ENCODE measurements at regions not wholly inside any gene's neighbourhood (a gene's known extent, or its start where the extent isn't known, plus 50 kb on each side); places are given as distances from the start of the nearest gene placed in this dataset.

- Histone ChIP-seq H3K27me3 (ENCODE audit: control insufficient read depth, insufficient read depth, low read length) (no peaks in the 10 kb centered on the region), H3K4me1 (ENCODE audit: control insufficient read depth, insufficient read depth, low read length) (peaks cover 19% of the 10 kb centered on the region), H3K9me3 (ENCODE audit: control insufficient read depth, insufficient read depth, low read length) (no peaks in the 10 kb centered on the region), H3K36me3 (ENCODE audit: control insufficient read depth, insufficient read depth, low read length) (no peaks in the 10 kb centered on the region), H3K9ac (ENCODE audit: low read depth, low read length) (no peak overlapping the region), H3K4me3 (ENCODE audit: low read depth, low read length) (no peak overlapping the region)
Observed at GRCh38 chr1:208603721-208604120, 359.5 kb upstream of the PLXNA2 start.

- no peaks in the 10 kb centered on the region for H3K9me3 ChIP-seq (ENCODE audit: control insufficient read depth, insufficient read depth, low read length)
- no peak overlapping the region for H3K9ac ChIP-seq (ENCODE audit: low read depth, low read length)
- no peaks in the 10 kb centered on the region for H3K27me3 ChIP-seq (ENCODE audit: control insufficient read depth, insufficient read depth, low read length)
- H3K36me3 ChIP-seq (ENCODE audit: control insufficient read depth, insufficient read depth, low read length) = no peaks in the 10 kb centered on the region
- H3K4me3 ChIP-seq (ENCODE audit: low read depth, low read length) = no peak overlapping the region
- peaks cover 17% of the 10 kb centered on the region for H3K4me1 ChIP-seq (ENCODE audit: control insufficient read depth, insufficient read depth, low read length)
Observed at GRCh38 chr1:208604295-208604694, 360.1 kb upstream of the PLXNA2 start.

- Histone ChIP-seq H3K27me3 (ENCODE audit: control insufficient read depth, insufficient read depth, low read length) (no peaks in the 10 kb centered on the region), H3K4me1 (ENCODE audit: control insufficient read depth, insufficient read depth, low read length) (peaks cover under 1% of the 10 kb centered on the region), H3K9ac (ENCODE audit: low read depth, low read length) (no peak overlapping the region), H3K9me3 (ENCODE audit: control insufficient read depth, insufficient read depth, low read length) (no peaks in the 10 kb centered on the region), H3K4me3 (ENCODE audit: low read depth, low read length) (no peak overlapping the region), H3K36me3 (ENCODE audit: control insufficient read depth, insufficient read depth, low read length) (no peaks in the 10 kb centered on the region)
Observed at GRCh38 chr1:208606959-208607358, 362.8 kb upstream of the PLXNA2 start.

- Histone ChIP-seq H3K27me3 (ENCODE audit: control insufficient read depth, insufficient read depth, low read length) (no peaks in the 10 kb centered on the region), H3K9me3 (ENCODE audit: control insufficient read depth, insufficient read depth, low read length) (no peaks in the 10 kb centered on the region), H3K36me3 (ENCODE audit: control insufficient read depth, insufficient read depth, low read length) (no peaks in the 10 kb centered on the region), H3K9ac (ENCODE audit: low read depth, low read length) (no peak overlapping the region), H3K4me3 (ENCODE audit: low read depth, low read length) (no peak overlapping the region), H3K4me1 (ENCODE audit: control insufficient read depth, insufficient read depth, low read length) (no peaks in the 10 kb centered on the region)
Observed at GRCh38 chr1:208607616-208608015, 363.4 kb upstream of the PLXNA2 start.

- no peaks in the 10 kb centered on the region for H3K36me3 ChIP-seq (ENCODE audit: control insufficient read depth, insufficient read depth, low read length)
- H3K4me1 ChIP-seq (ENCODE audit: control insufficient read depth, insufficient read depth, low read length) = no peaks in the 10 kb centered on the region
- no peak overlapping the region for H3K4me3 ChIP-seq (ENCODE audit: low read depth, low read length)
- no peaks in the 10 kb centered on the region for H3K27me3 ChIP-seq (ENCODE audit: control insufficient read depth, insufficient read depth, low read length)
- H3K9ac ChIP-seq (ENCODE audit: low read depth, low read length) = no peak overlapping the region
- no peaks in the 10 kb centered on the region for H3K9me3 ChIP-seq (ENCODE audit: control insufficient read depth, insufficient read depth, low read length)
Observed at GRCh38 chr1:208614610-208615009, 370.4 kb upstream of the PLXNA2 start.

GRCh38 chr1:208615371-208615770 is 371.2 kb upstream of the PLXNA2 start:
- H3K36me3 ChIP-seq (ENCODE audit: control insufficient read depth, insufficient read depth, low read length) = no peaks in the 10 kb centered on the region
- no peaks in the 10 kb centered on the region for H3K27me3 ChIP-seq (ENCODE audit: control insufficient read depth, insufficient read depth, low read length)
- no peak overlapping the region for H3K4me3 ChIP-seq (ENCODE audit: low read depth, low read length)
- no peaks in the 10 kb centered on the region for H3K4me1 ChIP-seq (ENCODE audit: control insufficient read depth, insufficient read depth, low read length)
- H3K9me3 ChIP-seq (ENCODE audit: control insufficient read depth, insufficient read depth, low read length) = no peaks in the 10 kb centered on the region
- H3K9ac ChIP-seq (ENCODE audit: low read depth, low read length) = no peak overlapping the region

GRCh38 chr1:208616776-208617175 is 372.6 kb upstream of the PLXNA2 start:
- no peak overlapping the region for H3K9ac ChIP-seq (ENCODE audit: low read depth, low read length)
- H3K4me3 ChIP-seq (ENCODE audit: low read depth, low read length) = no peak overlapping the region
- no peaks in the 10 kb centered on the region for H3K9me3 ChIP-seq (ENCODE audit: control insufficient read depth, insufficient read depth, low read length)
- H3K4me1 ChIP-seq (ENCODE audit: control insufficient read depth, insufficient read depth, low read length) = no peaks in the 10 kb centered on the region
- no peaks in the 10 kb centered on the region for H3K27me3 ChIP-seq (ENCODE audit: control insufficient read depth, insufficient read depth, low read length)
- H3K36me3 ChIP-seq (ENCODE audit: control insufficient read depth, insufficient read depth, low read length) = no peaks in the 10 kb centered on the region

GRCh38 chr1:208628022-208628914 is 384.1 kb upstream of the PLXNA2 start:
- Histone ChIP-seq H3K4me1 (ENCODE audit: control insufficient read depth, insufficient read depth, low read length) (no peaks in the 10 kb centered on the region), H3K9me3 (ENCODE audit: control insufficient read depth, insufficient read depth, low read length) (no peaks in the 10 kb centered on the region), H3K27me3 (ENCODE audit: control insufficient read depth, insufficient read depth, low read length) (no peaks in the 10 kb centered on the region), H3K4me3 (ENCODE audit: low read depth, low read length) (no peak overlapping the region), H3K36me3 (ENCODE audit: control insufficient read depth, insufficient read depth, low read length) (no peaks in the 10 kb centered on the region), H3K9ac (ENCODE audit: low read depth, low read length) (no peak overlapping the region)

- Histone ChIP-seq H3K4me1 (ENCODE audit: control insufficient read depth, insufficient read depth, low read length) (no peaks in the 10 kb centered on the region), H3K27me3 (ENCODE audit: control insufficient read depth, insufficient read depth, low read length) (no peaks in the 10 kb centered on the region), H3K9ac (ENCODE audit: low read depth, low read length) (no peak overlapping the region), H3K36me3 (ENCODE audit: control insufficient read depth, insufficient read depth, low read length) (no peaks in the 10 kb centered on the region), H3K4me3 (ENCODE audit: low read depth, low read length) (no peak overlapping the region), H3K9me3 (ENCODE audit: control insufficient read depth, insufficient read depth, low read length) (no peaks in the 10 kb centered on the region)
Observed at GRCh38 chr1:208631092-208631491, 386.9 kb upstream of the PLXNA2 start.

GRCh38 chr1:208631506-208631905 is 387.3 kb upstream of the PLXNA2 start:
- Histone ChIP-seq H3K4me3 (ENCODE audit: low read depth, low read length) (no peak overlapping the region), H3K27me3 (ENCODE audit: control insufficient read depth, insufficient read depth, low read length) (no peaks in the 10 kb centered on the region), H3K36me3 (ENCODE audit: control insufficient read depth, insufficient read depth, low read length) (no peaks in the 10 kb centered on the region), H3K9me3 (ENCODE audit: control insufficient read depth, insufficient read depth, low read length) (no peaks in the 10 kb centered on the region), H3K9ac (ENCODE audit: low read depth, low read length) (no peak overlapping the region), H3K4me1 (ENCODE audit: control insufficient read depth, insufficient read depth, low read length) (no peaks in the 10 kb centered on the region)

- no peak overlapping the region for H3K4me3 ChIP-seq (ENCODE audit: low read depth, low read length)
- H3K36me3 ChIP-seq (ENCODE audit: control insufficient read depth, insufficient read depth, low read length) = no peaks in the 10 kb centered on the region
- H3K27me3 ChIP-seq (ENCODE audit: control insufficient read depth, insufficient read depth, low read length) = no peaks in the 10 kb centered on the region
- no peaks in the 10 kb centered on the region for H3K9me3 ChIP-seq (ENCODE audit: control insufficient read depth, insufficient read depth, low read length)
- no peak overlapping the region for H3K9ac ChIP-seq (ENCODE audit: low read depth, low read length)
- H3K4me1 ChIP-seq (ENCODE audit: control insufficient read depth, insufficient read depth, low read length) = no peaks in the 10 kb centered on the region
Observed at GRCh38 chr1:208634346-208635140, 390.4 kb upstream of the PLXNA2 start.

GRCh38 chr1:208637181-208637580 is 393.0 kb upstream of the PLXNA2 start:
- Histone ChIP-seq H3K4me3 (ENCODE audit: low read depth, low read length) (no peak overlapping the region), H3K36me3 (ENCODE audit: control insufficient read depth, insufficient read depth, low read length) (no peaks in the 10 kb centered on the region), H3K27me3 (ENCODE audit: control insufficient read depth, insufficient read depth, low read length) (no peaks in the 10 kb centered on the region), H3K4me1 (ENCODE audit: control insufficient read depth, insufficient read depth, low read length) (no peaks in the 10 kb centered on the region), H3K9me3 (ENCODE audit: control insufficient read depth, insufficient read depth, low read length) (no peaks in the 10 kb centered on the region), H3K9ac (ENCODE audit: low read depth, low read length) (no peak overlapping the region)
